ENCODE measurements at regions not wholly inside any gene's neighbourhood (a gene's known extent, or its start where the extent isn't known, plus 50 kb on each side); places are given as distances from the start of the nearest gene placed in this dataset.

DNA sequence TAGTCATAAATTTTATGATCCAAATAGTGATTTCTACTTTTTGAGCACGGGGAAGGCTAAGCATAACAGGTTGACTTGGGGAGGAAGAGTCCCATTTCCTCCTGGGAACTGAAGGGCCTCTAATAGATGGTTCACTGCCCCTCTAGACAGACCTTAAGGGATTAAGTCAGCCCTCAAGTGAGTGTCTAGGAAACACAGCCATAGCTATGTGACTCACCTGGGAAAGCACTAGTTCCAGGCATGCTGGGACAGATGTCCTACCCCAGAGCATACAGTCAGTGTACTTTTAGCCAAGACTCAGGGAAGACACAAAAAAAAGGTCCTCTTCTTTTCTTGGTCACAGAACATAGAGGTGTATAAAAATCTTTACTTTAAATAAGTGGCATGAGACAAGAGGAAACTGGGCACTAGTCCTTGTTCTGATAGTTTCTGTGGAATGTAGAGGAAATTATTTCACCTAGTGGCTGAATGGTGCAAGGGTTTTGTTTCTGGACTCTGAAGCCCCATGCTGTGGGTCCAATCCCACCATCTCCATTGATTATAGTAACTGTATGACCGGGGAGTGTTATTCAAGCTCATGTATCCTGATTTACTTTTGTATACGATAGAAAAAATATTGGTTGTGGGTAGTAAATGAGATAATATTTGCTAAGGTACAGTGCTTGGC, 86.0 kb downstream of the NREP start:
- TF ChIP-seq, protein P1, sequence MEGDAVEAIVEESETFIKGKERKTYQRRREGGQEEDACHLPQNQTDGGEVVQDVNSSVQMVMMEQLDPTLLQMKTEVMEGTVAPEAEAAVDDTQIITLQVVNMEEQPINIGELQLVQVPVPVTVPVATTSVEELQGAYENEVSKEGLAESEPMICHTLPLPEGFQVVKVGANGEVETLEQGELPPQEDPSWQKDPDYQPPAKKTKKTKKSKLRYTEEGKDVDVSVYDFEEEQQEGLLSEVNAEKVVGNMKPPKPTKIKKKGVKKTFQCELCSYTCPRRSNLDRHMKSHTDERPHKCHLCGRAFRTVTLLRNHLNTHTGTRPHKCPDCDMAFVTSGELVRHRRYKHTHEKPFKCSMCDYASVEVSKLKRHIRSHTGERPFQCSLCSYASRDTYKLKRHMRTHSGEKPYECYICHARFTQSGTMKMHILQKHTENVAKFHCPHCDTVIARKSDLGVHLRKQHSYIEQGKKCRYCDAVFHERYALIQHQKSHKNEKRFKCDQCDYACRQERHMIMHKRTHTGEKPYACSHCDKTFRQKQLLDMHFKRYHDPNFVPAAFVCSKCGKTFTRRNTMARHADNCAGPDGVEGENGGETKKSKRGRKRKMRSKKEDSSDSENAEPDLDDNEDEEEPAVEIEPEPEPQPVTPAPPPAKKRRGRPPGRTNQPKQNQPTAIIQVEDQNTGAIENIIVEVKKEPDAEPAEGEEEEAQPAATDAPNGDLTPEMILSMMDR (IDR thresholded peaks at IDR 0.05), result peak; percentile 40
- peaks cover 10% of the 10 kb centered on the region for H3K4me1 Mint-ChIP-seq (ENCODE audit: low read depth)
- H3K36me3 Mint-ChIP-seq (ENCODE audit: low read depth), result no peaks in the 10 kb centered on the region
- H3K4me3 Mint-ChIP-seq (ENCODE audit: unreplicated experiment), result no peak overlapping the region
- DNase-seq (ENCODE audit: low spot score), result no peak
- no peak overlapping the region for H3K27ac Mint-ChIP-seq (ENCODE audit: unreplicated experiment)
- no peaks in the 10 kb centered on the region for H3K27me3 Mint-ChIP-seq (ENCODE audit: low read depth)
- H3K9me3 Mint-ChIP-seq (ENCODE audit: low read depth), result no peaks in the 10 kb centered on the region

DNA sequence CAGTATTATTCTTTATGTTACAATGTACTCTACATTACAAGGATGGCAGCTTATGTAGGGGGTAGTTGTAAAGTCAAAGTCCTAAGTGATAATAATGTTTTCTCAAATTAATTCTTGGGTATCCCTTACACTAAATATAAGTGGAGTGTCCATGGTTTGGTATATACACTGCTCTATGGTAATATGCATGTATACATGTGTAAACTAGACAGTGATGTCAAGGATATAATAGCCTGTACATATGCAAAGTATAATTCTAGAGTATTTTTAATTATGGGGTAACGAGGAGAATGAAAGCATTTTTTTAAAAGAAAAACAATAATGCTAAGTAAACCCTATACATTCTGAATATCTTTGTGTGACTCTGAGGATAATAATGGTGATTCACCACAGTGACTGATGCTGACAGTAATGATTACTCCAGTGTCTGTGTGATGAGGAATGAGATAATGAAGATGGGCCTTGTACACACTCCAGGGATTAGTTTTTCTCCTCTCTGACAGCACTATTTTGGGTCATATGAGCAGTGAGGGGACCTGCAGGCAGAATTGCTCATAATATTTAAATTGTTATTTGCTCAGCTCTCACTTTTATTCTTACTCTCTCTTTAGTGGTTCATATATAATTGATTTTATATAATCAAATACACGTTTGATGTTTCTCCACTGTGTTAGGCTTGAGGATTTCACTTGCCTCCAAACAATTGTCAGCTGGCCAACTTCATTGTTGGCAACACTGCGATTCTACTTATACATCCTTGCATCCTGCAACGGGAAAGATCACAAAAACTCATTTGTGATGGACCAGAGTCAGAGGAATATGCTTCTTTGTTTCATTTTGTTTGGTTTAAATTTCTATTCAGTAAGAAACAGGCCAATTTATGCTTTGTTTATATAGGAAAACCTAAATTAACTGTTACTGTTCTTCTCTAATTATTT, 88.2 kb downstream of the NREP start:
- H3K9me3 Mint-ChIP-seq (ENCODE audit: low read depth), result no peaks in the 10 kb centered on the region
- no peaks in the 10 kb centered on the region for H3K27me3 Mint-ChIP-seq (ENCODE audit: low read depth)
- DNase-seq (ENCODE audit: low spot score), result no peak
- H3K4me1 Mint-ChIP-seq (ENCODE audit: low read depth), result no peaks in the 10 kb centered on the region
- H3K4me3 Mint-ChIP-seq (ENCODE audit: unreplicated experiment), result no peak overlapping the region
- no peaks in the 10 kb centered on the region for H3K36me3 Mint-ChIP-seq (ENCODE audit: low read depth)
- H3K27ac Mint-ChIP-seq (ENCODE audit: unreplicated experiment), result no peak overlapping the region
- TF ChIP-seq, protein P1 (IDR thresholded peaks at IDR 0.05), result no peak

DNA sequence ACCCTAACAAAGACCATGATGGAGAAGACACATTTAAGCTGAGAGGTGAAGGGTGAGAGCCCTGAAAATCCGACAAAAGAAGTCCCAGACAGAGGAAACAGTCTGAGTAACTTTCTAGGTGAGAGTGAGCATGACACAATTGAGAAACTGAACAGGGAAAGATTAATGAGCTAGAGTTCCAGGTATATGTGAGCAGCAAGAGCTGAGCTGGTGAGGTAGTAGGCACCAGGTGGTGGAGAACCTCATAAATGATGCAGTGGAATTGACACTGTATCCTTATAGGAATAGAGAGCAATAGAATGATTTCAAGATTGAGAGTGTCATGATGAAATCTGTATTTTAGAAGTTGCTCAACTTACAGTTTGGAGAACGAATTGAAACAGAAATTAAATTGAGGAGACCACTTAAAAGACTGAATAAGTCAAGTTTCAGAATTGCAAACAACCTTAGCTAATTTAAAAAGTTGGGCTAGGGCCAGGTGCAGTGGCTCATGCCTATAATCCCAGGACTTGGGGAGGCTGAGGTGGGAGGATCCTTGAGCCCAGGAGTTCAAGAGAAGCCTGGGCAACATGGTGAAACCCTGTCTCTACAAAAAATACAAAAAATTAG, 89.8 kb downstream of the NREP start:
- Mint-ChIP-seq H3K4me1 (ENCODE audit: low read depth) (no peaks in the 10 kb centered on the region), H3K27ac (ENCODE audit: unreplicated experiment) (no peak overlapping the region)

DNA sequence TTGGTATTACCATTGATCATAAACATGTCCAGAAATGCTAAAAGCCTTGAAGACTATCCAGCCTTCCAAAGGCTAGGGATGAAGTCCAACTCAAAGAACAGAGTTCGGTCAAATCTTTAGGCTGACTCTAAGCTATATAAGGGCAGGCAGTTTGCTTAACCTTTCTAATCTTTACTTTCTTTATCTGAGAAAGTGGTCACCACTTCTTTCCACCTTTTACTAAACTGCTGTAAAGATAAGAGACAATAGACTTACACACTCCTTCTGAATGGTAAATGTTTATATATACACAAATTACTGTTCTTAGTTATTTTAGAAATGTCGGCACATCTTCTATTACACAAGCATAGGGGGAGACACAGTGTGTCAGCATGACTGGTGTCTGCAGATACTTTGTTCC, 100.4 kb downstream of the NREP start:
- peaks cover 11% of the 10 kb centered on the region for H3K36me3 Mint-ChIP-seq (ENCODE audit: low read depth)
- H3K27me3 Mint-ChIP-seq (ENCODE audit: low read depth), result no peaks in the 10 kb centered on the region
- H3K27ac Mint-ChIP-seq (ENCODE audit: unreplicated experiment), result no peak overlapping the region
- TF ChIP-seq, protein P1 (IDR thresholded peaks at IDR 0.05), result no peak
- H3K4me3 Mint-ChIP-seq (ENCODE audit: unreplicated experiment), result no peak overlapping the region
- DNase-seq (ENCODE audit: low spot score), result no peak
- H3K9me3 Mint-ChIP-seq (ENCODE audit: low read depth), result peaks cover 6% of the 10 kb centered on the region
- H3K4me1 Mint-ChIP-seq (ENCODE audit: low read depth), result no peaks in the 10 kb centered on the region

More for the DNA sequence above, 89.8 kb downstream of the NREP start:
- Mint-ChIP-seq H3K9me3 (ENCODE audit: low read depth) (no peaks in the 10 kb centered on the region), H3K36me3 (ENCODE audit: low read depth) (no peaks in the 10 kb centered on the region), H3K27me3 (ENCODE audit: low read depth) (no peaks in the 10 kb centered on the region), H3K4me3 (ENCODE audit: unreplicated experiment) (no peak overlapping the region)
- DNase-seq (ENCODE audit: low spot score), result no peak
- TF ChIP-seq, protein P1 (IDR thresholded peaks at IDR 0.05), result no peak

Measured in chondrocyte (in vitro differentiated cells).